Fibroblast of mammary gland (primary cell): ENCODE measurements at regions not wholly inside any gene's neighbourhood (a gene's known extent, or its start where the extent isn't known, plus 50 kb on each side); places are given as distances from the start of the nearest gene placed in this dataset.

ENCODE experiments used
- DNase-seq: peaks from one replicate; pipeline ENCODE4 v3.0.0-alpha.2; 2010; ENCODE audit warnings: low read depth
- H3K4me3 ChIP-seq: 2 replicates; pipeline ENCODE4 v1.5.1; 2011; ENCODE audit warnings: low read depth, mild to moderate bottlenecking, low read length, moderate library complexity; ENCODE audit not compliant: control insufficient read depth
- CTCF ChIP-seq: conservative IDR thresholded peaks from 2 replicates; pipeline ENCODE4 v1.5.1; 2011; ENCODE audit warnings: low read depth, low read length, inconsistent platforms; ENCODE audit not compliant: control insufficient read depth, insufficient read depth

DNA sequence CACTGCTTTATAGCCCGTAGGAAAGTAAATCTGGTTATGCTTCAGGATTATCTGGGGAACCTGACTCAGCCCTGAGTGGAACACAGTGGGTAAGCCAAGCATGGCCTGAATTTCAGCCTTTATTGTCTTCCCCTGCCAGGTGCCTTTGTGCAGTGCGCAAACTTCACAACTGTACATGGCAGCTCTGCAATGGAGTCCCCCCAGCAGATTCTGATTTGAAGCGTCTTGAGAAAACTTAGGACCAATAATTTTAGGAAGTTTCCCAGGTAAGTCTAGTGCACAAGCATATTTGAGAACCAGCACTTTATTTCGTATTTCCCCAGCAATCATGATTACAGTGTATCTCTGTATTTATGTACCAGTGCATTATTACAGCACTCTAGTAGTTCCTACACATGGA is 112.1 kb upstream of the ARL4C start:
- no peak for DNase-seq
- no peak for TF ChIP-seq CTCF
- H3K4me3 ChIP-seq = no peak overlapping the region

GRCh38 chr2:234607691-234608090 is 110.8 kb upstream of the ARL4C start:
- TF ChIP-seq CTCF = no peak
- DNase-seq = no peak
- no peak overlapping the region for H3K4me3 ChIP-seq

DNA sequence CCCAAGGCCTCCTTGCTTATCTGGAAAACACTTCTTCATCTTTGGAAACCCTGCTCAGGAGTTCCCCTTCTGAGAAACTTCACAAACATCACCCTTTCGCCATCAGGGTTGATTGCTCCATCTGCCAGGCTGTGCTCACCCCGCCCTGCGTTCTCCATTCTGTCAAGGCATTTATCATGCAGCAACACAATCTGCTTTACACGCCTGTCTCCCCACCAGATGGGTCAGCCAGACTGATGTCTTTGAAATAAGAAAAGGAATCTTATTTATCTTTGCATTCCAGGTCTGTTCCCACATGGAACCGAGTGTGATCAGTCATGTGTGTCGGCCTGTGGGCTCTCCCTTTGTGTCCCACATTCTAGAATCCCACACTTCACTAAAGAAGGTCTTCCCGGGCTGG is 110.0 kb upstream of the ARL4C start:
- TF ChIP-seq CTCF = no peak
- H3K4me3 ChIP-seq = no peak overlapping the region
- no peak for DNase-seq

- no peak for TF ChIP-seq CTCF
- no peak overlapping the region for H3K4me3 ChIP-seq
- no peak for DNase-seq
Observed at GRCh38 chr2:234603619-234604018, 106.7 kb upstream of the ARL4C start.

- TF ChIP-seq CTCF = no peak
- no peak for DNase-seq
- H3K4me3 ChIP-seq = no peak overlapping the region
Observed at GRCh38 chr2:234601213-234601612, 104.3 kb upstream of the ARL4C start.

- no peak for TF ChIP-seq CTCF
- no peak for DNase-seq
Observed at GRCh38 chr2:234597576-234597861, 100.6 kb upstream of the ARL4C start.

More at GRCh38 chr2:234597576-234597861, 100.6 kb upstream of the ARL4C start:
- H3K4me3 ChIP-seq = no peak overlapping the region
